ENCODE measurements at regions not wholly inside any gene's neighbourhood (a gene's known extent, or its start where the extent isn't known, plus 50 kb on each side); places are given as distances from the start of the nearest gene placed in this dataset.

DNA sequence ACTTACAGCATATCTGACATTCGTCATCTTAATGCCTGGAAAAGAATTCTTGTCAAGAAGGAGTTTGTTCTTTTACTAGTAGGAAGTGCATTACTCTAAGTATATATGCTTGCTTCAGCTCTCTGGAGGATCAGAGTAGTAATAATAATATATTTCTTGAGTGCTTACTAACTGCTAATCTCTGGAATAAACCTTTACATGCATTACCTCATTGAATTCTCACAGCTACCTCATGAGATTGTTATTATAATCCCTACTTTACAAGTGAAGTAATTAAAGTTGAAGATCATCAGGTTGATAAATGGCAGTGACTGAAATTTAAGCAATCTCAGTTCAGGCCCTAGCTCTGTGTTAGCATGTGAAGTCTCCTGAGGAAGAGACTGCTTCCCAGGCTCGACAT is 115.0 kb upstream of the PDE5A start:
- TF ChIP-seq RB1 (IDR thresholded peaks at IDR 0.05; ENCODE audit: borderline replicate concordance) (no peak), EGR1 (IDR thresholded peaks at IDR 0.05; ENCODE audit: borderline replicate concordance in 1 of 2, low read depth in 2 of 2, low read length in 2 of 2) (no peak), ZNF274 (IDR thresholded peaks at IDR 0.05; ENCODE audit: insufficient read depth, insufficient read length) (no peak)
- TF ChIP-seq, protein P1, sequence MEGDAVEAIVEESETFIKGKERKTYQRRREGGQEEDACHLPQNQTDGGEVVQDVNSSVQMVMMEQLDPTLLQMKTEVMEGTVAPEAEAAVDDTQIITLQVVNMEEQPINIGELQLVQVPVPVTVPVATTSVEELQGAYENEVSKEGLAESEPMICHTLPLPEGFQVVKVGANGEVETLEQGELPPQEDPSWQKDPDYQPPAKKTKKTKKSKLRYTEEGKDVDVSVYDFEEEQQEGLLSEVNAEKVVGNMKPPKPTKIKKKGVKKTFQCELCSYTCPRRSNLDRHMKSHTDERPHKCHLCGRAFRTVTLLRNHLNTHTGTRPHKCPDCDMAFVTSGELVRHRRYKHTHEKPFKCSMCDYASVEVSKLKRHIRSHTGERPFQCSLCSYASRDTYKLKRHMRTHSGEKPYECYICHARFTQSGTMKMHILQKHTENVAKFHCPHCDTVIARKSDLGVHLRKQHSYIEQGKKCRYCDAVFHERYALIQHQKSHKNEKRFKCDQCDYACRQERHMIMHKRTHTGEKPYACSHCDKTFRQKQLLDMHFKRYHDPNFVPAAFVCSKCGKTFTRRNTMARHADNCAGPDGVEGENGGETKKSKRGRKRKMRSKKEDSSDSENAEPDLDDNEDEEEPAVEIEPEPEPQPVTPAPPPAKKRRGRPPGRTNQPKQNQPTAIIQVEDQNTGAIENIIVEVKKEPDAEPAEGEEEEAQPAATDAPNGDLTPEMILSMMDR (IDR thresholded peaks at IDR 0.05 in 2 of 3, conservative IDR thresholded peaks at IDR 0.05 in 1 of 3; ENCODE audit: control insufficient read depth in 2 of 3, extremely low read depth in 1 of 3, insufficient read depth in 1 of 3, low read depth in 3 of 3, low read length in 3 of 3): no peak

Data from GM12878 (cell line).